RWPE1 (cell line): ENCODE measurements at regions not wholly inside any gene's neighbourhood (a gene's known extent, or its start where the extent isn't known, plus 50 kb on each side); places are given as distances from the start of the nearest gene placed in this dataset.

Experiments
- CTCF ChIA-PET: fragments of 350-600 bp; sonication (Branson Sonifier 250); formaldehyde crosslinking; extraction: SDS; loops from one replicate; lab custom pipeline; 2021; lab: Yijun Ruan, JAX
- POLR2A ChIA-PET: fragments of 400-600 bp; formaldehyde crosslinking; extraction: SDS; loops from one replicate; lab custom pipeline; 2020; ENCODE audit warnings: antibody characterized with exemption; ENCODE audit not compliant: low non-redundant PET; lab: Yijun Ruan, JAX
- DNase-seq: peaks from one replicate; pipeline ENCODE4 v3.0.0; 2012; ENCODE audit warnings: low spot score
- H3K27ac ChIP-seq: fragments of 450-650 bp; 2 replicates; pipeline ENCODE4 v1.5.1; 2017
- TF ChIP-seq, protein P1 (sequence below): fragments of 450-650 bp; conservative IDR thresholded peaks from 2 replicates; pipeline ENCODE4 v1.5.1; 2017; ENCODE audit warnings: low read depth, mild to moderate bottlenecking

GRCh38 chr11:43261775-43262174 lies 50.0 kb upstream of the API5 start:
- no peak for DNase-seq
- ChIA-PET CTCF (no interaction called here), POLR2A (no interaction called here)
- no peak overlapping the region for H3K27ac ChIP-seq
- TF ChIP-seq, protein P1, sequence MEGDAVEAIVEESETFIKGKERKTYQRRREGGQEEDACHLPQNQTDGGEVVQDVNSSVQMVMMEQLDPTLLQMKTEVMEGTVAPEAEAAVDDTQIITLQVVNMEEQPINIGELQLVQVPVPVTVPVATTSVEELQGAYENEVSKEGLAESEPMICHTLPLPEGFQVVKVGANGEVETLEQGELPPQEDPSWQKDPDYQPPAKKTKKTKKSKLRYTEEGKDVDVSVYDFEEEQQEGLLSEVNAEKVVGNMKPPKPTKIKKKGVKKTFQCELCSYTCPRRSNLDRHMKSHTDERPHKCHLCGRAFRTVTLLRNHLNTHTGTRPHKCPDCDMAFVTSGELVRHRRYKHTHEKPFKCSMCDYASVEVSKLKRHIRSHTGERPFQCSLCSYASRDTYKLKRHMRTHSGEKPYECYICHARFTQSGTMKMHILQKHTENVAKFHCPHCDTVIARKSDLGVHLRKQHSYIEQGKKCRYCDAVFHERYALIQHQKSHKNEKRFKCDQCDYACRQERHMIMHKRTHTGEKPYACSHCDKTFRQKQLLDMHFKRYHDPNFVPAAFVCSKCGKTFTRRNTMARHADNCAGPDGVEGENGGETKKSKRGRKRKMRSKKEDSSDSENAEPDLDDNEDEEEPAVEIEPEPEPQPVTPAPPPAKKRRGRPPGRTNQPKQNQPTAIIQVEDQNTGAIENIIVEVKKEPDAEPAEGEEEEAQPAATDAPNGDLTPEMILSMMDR, result no peak
